ENCODE measurements at regions not wholly inside any gene's neighbourhood (a gene's known extent, or its start where the extent isn't known, plus 50 kb on each side); places are given as distances from the start of the nearest gene placed in this dataset.
"Not testable (repeated sequence)": the region's sequence is repeated elsewhere in the genome, so short reads cannot be mapped to it uniquely, and the experiment has no call there.

DNA sequence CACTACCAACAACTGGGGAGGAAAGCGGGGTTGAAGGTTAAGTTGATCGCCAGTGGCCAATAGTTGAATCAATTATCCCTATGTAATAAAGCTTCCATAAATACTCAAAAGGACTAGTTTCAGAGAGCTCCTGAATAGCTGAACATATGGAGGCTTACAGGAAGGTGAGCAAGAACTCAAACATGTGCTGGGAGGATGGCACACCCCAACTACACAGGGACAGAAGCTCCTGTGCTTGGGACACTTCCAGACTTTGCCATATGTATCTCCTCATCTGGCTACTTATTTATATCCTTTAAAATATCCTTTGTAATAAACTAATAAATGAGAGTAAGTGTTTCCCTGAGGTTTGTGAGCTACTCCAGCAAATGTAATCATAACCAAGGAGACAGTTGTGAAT, 115.7 kb downstream of the HNMT start:
- Mint-ChIP-seq H3K9me3 (no peaks in the 10 kb centered on the region), H3K4me3 (no peak overlapping the region), H3K36me3 (ENCODE audit: low read depth) (no peaks in the 10 kb centered on the region), H3K27me3 (ENCODE audit: low read depth, poor library complexity) (no peaks in the 10 kb centered on the region), H3K27ac (no peak overlapping the region), H3K4me1 (no peaks in the 10 kb centered on the region)
- DNase-seq = no peak
- TF ChIP-seq, protein P1, sequence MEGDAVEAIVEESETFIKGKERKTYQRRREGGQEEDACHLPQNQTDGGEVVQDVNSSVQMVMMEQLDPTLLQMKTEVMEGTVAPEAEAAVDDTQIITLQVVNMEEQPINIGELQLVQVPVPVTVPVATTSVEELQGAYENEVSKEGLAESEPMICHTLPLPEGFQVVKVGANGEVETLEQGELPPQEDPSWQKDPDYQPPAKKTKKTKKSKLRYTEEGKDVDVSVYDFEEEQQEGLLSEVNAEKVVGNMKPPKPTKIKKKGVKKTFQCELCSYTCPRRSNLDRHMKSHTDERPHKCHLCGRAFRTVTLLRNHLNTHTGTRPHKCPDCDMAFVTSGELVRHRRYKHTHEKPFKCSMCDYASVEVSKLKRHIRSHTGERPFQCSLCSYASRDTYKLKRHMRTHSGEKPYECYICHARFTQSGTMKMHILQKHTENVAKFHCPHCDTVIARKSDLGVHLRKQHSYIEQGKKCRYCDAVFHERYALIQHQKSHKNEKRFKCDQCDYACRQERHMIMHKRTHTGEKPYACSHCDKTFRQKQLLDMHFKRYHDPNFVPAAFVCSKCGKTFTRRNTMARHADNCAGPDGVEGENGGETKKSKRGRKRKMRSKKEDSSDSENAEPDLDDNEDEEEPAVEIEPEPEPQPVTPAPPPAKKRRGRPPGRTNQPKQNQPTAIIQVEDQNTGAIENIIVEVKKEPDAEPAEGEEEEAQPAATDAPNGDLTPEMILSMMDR (IDR thresholded peaks at IDR 0.05) = no peak

DNA sequence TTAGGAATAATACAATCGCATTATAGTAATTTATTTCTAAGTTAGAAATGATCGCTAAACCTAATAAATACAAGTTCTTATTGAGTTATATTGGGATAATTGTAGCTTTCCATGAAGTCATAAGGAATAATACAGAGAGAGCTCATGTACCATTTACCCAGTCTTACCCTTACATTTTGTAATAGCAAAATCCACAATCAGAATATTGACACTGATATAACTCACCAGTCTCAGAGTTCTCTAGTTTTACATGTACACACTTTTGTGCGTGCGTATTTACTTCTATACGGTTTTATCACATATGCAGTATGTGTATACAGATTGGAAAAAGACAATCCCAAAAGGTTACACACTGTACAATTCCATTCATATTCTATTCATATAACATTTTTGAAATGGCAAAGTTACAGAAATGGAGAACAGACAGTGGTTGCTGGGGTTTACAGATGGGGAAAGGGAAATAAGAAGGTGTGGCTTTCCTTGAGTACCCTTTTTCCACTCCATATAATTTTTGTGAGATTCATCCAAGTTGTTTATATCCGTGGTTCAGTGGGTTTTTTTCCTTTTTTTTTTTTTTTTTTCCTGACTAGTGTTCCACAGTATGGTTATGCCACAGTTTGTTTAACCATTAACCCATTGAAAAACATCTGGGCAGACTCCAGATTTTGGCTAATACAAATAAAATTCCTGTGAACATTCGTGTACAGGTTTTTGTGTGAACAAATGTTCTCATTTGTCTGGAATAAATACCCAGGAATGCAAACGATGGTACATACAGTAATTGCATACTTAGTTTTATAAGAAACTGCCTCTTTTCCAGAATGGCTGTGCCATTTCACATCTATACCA, 117.2 kb downstream of the HNMT start:
- Mint-ChIP-seq H3K4me1 (peaks cover 2% of the 10 kb centered on the region), H3K27ac (no peak overlapping the region), H3K9me3 (no peaks in the 10 kb centered on the region), H3K27me3 (ENCODE audit: low read depth, poor library complexity) (no peaks in the 10 kb centered on the region), H3K36me3 (ENCODE audit: low read depth) (no peaks in the 10 kb centered on the region), H3K4me3 (no peak overlapping the region)
- no peak for DNase-seq
- TF ChIP-seq, protein P1 (IDR thresholded peaks at IDR 0.05) = no peak

DNA sequence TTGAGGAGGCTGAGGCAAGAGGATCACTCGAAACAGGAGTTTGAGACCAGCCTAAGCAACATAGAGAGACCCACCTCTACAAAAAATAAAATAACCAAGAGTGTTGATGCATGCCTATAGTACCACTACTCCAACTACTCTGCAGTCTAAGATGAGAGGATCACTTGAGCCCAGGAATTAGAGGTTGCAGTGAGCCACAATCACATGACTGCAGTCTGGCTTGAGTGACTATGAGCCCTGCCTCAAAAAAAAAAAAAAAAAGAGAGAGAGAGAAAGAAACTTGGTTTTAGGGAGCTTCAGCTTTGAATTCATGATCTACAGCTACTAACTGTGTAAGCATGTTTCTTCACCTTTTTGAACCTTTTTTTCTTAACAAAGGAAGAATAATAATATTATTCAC, 119.9 kb downstream of the HNMT start:
- DNase-seq = no peak
- H3K27ac Mint-ChIP-seq = no peak overlapping the region
- H3K4me1 Mint-ChIP-seq = peaks cover 29% of the 10 kb centered on the region
- H3K4me3 Mint-ChIP-seq = no peak overlapping the region
- no peaks in the 10 kb centered on the region for H3K9me3 Mint-ChIP-seq
- H3K36me3 Mint-ChIP-seq (ENCODE audit: low read depth) = no peaks in the 10 kb centered on the region
- H3K27me3 Mint-ChIP-seq (ENCODE audit: low read depth, poor library complexity) = no peaks in the 10 kb centered on the region
- TF ChIP-seq, protein P1 (IDR thresholded peaks at IDR 0.05) = no peak

DNA sequence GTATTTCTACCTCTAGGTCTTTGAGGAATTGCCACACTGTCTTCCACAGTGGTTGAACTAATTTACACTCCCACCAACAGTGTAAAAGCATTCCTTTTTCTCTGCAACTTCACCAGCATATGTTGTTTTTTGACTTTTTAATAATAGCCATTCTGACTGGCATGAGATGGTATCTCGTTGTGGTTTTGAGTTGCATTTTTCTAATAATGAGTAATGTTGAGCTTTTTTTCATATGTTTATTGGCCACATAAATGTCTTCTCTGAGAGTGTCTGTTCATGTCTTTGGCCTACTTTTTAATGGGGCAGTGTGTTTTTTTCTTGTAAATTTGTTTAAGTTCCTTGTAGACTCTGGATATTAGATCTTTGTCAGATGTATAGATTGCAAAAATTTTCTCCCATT, 121.2 kb downstream of the HNMT start:
- not testable (repeated sequence) for H3K4me3 Mint-ChIP-seq; DNase-seq; H3K36me3 Mint-ChIP-seq (ENCODE audit: low read depth); H3K27ac Mint-ChIP-seq; H3K27me3 Mint-ChIP-seq (ENCODE audit: low read depth, poor library complexity); H3K9me3 Mint-ChIP-seq
- H3K4me1 Mint-ChIP-seq = peaks cover 33% of the 10 kb centered on the region

DNA sequence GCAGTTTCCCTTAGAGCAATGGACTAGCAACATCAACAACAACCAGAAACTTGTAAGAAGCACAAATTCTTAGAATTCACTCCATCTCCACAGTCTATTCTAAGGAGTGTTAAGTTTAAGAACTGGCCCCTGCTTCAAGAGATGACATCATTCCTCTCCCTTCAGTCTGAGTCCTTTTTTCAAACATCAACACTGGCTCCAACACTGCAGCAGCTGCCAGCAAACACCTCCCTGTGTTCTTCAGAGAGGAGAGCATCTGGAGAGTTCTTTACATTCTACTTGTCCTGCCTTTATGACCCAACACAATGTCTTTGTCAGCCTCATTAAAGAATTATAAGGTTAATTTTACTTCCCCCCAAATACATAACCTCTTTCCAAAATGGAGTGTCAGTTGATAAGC, 122.3 kb downstream of the HNMT start:
- no peak overlapping the region for H3K27ac Mint-ChIP-seq

DNA sequence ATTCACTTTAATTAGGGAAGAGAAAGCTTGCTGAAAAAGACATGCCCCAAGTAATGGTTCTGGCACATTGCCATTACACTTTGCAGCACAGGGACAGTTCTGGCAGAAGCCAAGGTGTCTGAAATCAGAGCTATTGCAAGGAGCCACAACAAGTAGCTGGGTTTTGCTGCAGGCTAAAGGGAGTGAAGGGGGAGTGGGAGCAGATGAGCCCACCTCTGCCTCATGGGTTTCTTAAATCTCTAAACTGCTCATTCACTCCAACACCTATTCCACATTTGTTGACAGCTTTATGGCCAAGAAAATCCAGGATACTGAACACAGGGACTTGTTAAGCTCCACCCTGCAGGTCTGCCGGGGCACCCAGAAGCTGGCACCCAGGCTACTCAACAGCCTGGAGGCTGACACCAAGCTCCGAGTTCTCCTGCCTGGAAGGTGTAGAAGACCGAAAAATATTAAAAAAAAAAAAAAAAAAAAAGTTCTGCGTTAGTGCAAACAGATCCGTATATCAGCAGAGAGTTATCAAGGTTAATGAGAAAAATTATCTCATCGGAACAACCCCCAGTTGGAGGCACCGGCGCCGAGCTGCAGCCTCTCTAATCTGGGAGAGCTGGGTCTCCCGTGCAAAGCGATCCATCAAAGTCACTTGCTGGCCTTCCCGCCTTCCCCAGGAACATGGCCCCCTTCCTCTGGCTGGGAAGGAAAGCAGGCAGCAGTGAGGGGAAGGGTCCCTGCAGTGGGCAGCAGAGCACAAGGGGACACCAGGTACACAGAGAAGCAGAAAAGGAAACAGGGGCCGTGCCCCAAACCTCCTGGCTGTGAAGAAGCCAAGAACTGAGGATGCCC, 123.7 kb downstream of the HNMT start:
- Mint-ChIP-seq H3K4me3 (no peak overlapping the region), H3K36me3 (ENCODE audit: low read depth) (no peaks in the 10 kb centered on the region), H3K27ac (no peak overlapping the region), H3K9me3 (no peaks in the 10 kb centered on the region), H3K4me1 (peaks cover 33% of the 10 kb centered on the region), H3K27me3 (ENCODE audit: low read depth, poor library complexity) (no peaks in the 10 kb centered on the region)
- DNase-seq = peak; percentile 25
- TF ChIP-seq, protein P1 (IDR thresholded peaks at IDR 0.05) = no peak

More for the DNA sequence above, 122.3 kb downstream of the HNMT start:
- peaks cover 33% of the 10 kb centered on the region for H3K4me1 Mint-ChIP-seq
- no peaks in the 10 kb centered on the region for H3K36me3 Mint-ChIP-seq (ENCODE audit: low read depth)
- no peaks in the 10 kb centered on the region for H3K27me3 Mint-ChIP-seq (ENCODE audit: low read depth, poor library complexity)
- no peak for DNase-seq
- no peaks in the 10 kb centered on the region for H3K9me3 Mint-ChIP-seq
- H3K4me3 Mint-ChIP-seq = no peak overlapping the region
- TF ChIP-seq, protein P1 (IDR thresholded peaks at IDR 0.05) = no peak

Data from nephron progenitor cell (in vitro differentiated cells).